Suprapubic skin (tissue), 4 donors: ENCODE measurements at regions not wholly inside any gene's neighbourhood (a gene's known extent, or its start where the extent isn't known, plus 50 kb on each side); places are given as distances from the start of the nearest gene placed in this dataset.

Experiments used
- DNase-seq, 2 donors: peaks; one replicate each; pipeline ENCODE4 v3.0.0-alpha.2; 2019; ENCODE audit warnings: low spot score in 2 of 2
- H3K27ac ChIP-seq: fragments of 200-600 bp; sonication (generic); one replicate; pipeline ENCODE4 v1.5.1; 2019
- H3K27me3 ChIP-seq: fragments of 200-600 bp; sonication (generic); one replicate; pipeline ENCODE4 v1.5.1; 2019
- H3K36me3 ChIP-seq: fragments of 200-600 bp; sonication (generic); one replicate; pipeline ENCODE4 v1.5.1; 2019
- H3K4me1 ChIP-seq: fragments of 200-600 bp; sonication (generic); one replicate; pipeline ENCODE4 v1.5.1; 2019
- H3K4me3 ChIP-seq: fragments of 200-600 bp; sonication (generic); one replicate; pipeline ENCODE4 v1.5.1; 2019; ENCODE audit warnings: mild to moderate bottlenecking
- H3K9me3 ChIP-seq: fragments of 200-600 bp; sonication (generic); one replicate; pipeline ENCODE4 v1.5.1; 2019
- EP300 ChIP-seq: sonication (generic); formaldehyde crosslinking; IDR thresholded peaks from one replicate; pipeline ENCODE4 v1.6.1; 2017; ENCODE audit warnings: antibody characterized with exemption
- POLR2A ChIP-seq, 2 donors: fragments of 450-650 bp; IDR thresholded peaks; one replicate each; pipeline ENCODE4 v1.6.1; 2017; ENCODE audit warnings: antibody characterized with exemption in 2 of 2, mild to moderate bottlenecking in 2 of 2, moderate library complexity in 2 of 2
- POLR2AphosphoS5 ChIP-seq, 3 donors: sonication (generic); formaldehyde crosslinking; IDR thresholded peaks; one replicate each; pipeline ENCODE4 v1.6.1; 2017; ENCODE audit warnings: antibody characterized with exemption in 3 of 3
- WGBS: methylation state at CpG from one replicate; pipeline ENCODE4 v1.1.5; 2018; 5-methylcytosine and 5-hydroxymethylcytosine counted together
- TF ChIP-seq, protein P1 (sequence below), 2 donors: fragments of 200-600 bp in 1 of 2; fragments of 450-650 bp in 1 of 2; sonication (generic) in 1 of 2; IDR thresholded peaks; one replicate each; pipeline ENCODE4 v1.5.1; 2016 to 2019; ENCODE audit warnings: antibody characterized with exemption in 2 of 2, mild to moderate bottlenecking in 1 of 2, moderate library complexity in 1 of 2

GRCh38 chr5:92332039-92332438 lies 948.9 kb upstream of the ARRDC3 start:
- H3K4me3 ChIP-seq, result no peak overlapping the region
- H3K9me3 ChIP-seq, result no peaks in the 10 kb centered on the region
- DNase-seq, result no peak
- H3K4me1 ChIP-seq, result no peaks in the 10 kb centered on the region
- no peak overlapping the region for H3K27ac ChIP-seq
- TF ChIP-seq POLR2A (IDR thresholded peaks at IDR 0.05) (no peak), EP300 (no peak), POLR2AphosphoS5 (IDR thresholded peaks at IDR 0.05) (no peak)
- TF ChIP-seq, protein P1, sequence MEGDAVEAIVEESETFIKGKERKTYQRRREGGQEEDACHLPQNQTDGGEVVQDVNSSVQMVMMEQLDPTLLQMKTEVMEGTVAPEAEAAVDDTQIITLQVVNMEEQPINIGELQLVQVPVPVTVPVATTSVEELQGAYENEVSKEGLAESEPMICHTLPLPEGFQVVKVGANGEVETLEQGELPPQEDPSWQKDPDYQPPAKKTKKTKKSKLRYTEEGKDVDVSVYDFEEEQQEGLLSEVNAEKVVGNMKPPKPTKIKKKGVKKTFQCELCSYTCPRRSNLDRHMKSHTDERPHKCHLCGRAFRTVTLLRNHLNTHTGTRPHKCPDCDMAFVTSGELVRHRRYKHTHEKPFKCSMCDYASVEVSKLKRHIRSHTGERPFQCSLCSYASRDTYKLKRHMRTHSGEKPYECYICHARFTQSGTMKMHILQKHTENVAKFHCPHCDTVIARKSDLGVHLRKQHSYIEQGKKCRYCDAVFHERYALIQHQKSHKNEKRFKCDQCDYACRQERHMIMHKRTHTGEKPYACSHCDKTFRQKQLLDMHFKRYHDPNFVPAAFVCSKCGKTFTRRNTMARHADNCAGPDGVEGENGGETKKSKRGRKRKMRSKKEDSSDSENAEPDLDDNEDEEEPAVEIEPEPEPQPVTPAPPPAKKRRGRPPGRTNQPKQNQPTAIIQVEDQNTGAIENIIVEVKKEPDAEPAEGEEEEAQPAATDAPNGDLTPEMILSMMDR (IDR thresholded peaks at IDR 0.05), result no peak
- H3K27me3 ChIP-seq, result no peaks in the 10 kb centered on the region
- 66% methylated on average over 2 of the region's 2 CpGs for WGBS
- no peaks in the 10 kb centered on the region for H3K36me3 ChIP-seq

DNA sequence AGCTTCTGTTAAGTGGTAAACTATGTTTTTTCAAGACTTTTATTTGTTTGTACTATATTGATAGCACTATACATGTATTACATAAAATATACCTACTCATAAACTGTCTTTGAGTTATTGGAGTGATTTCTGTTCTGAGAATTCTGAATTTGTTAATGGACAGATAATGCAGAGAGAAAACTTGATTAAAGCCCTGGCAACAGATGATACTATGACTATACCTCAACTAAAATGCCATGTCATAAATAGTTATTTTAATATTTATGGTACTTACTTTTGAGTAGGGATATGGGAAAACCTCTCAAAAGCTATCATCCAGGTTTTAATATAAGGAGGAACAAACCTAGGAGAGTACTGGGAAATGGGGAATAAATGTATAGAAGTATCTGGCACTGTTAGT lies 947.2 kb upstream of the ARRDC3 start:
- no peak overlapping the region for H3K27ac ChIP-seq
- H3K4me3 ChIP-seq, result no peak overlapping the region
- no peaks in the 10 kb centered on the region for H3K27me3 ChIP-seq
- DNase-seq, result no peak
- no peaks in the 10 kb centered on the region for H3K9me3 ChIP-seq
- TF ChIP-seq, protein P1 (IDR thresholded peaks at IDR 0.05), result no peak
- TF ChIP-seq EP300, result no peak
- TF ChIP-seq POLR2AphosphoS5 (IDR thresholded peaks at IDR 0.05), result no peak
- no peak for TF ChIP-seq POLR2A (IDR thresholded peaks at IDR 0.05)
- no peaks in the 10 kb centered on the region for H3K36me3 ChIP-seq
- H3K4me1 ChIP-seq, result no peaks in the 10 kb centered on the region

GRCh38 chr5:92329759-92330158 lies 946.6 kb upstream of the ARRDC3 start:
- DNase-seq, result no peak
- 91% methylated on average over 3 of the region's 3 CpGs for WGBS
- H3K4me1 ChIP-seq, result no peaks in the 10 kb centered on the region
- no peak overlapping the region for H3K4me3 ChIP-seq
- H3K9me3 ChIP-seq, result no peaks in the 10 kb centered on the region
- TF ChIP-seq EP300 (no peak), POLR2AphosphoS5 (IDR thresholded peaks at IDR 0.05) (no peak), POLR2A (IDR thresholded peaks at IDR 0.05) (no peak)
- TF ChIP-seq, protein P1 (IDR thresholded peaks at IDR 0.05), result no peak
- no peaks in the 10 kb centered on the region for H3K36me3 ChIP-seq
- no peak overlapping the region for H3K27ac ChIP-seq
- H3K27me3 ChIP-seq, result no peaks in the 10 kb centered on the region

GRCh38 chr5:92328584-92329259 lies 945.6 kb upstream of the ARRDC3 start:
- H3K27ac ChIP-seq, result no peak overlapping the region
- TF ChIP-seq, protein P1 (IDR thresholded peaks at IDR 0.05), result no peak
- TF ChIP-seq POLR2A (IDR thresholded peaks at IDR 0.05), result no peak
- TF ChIP-seq EP300, result no peak
- no peak for TF ChIP-seq POLR2AphosphoS5 (IDR thresholded peaks at IDR 0.05)
- WGBS, result 81% methylated on average over 4 of the region's 4 CpGs

GRCh38 chr5:92320446-92320845 lies 937.3 kb upstream of the ARRDC3 start:
- Histone ChIP-seq H3K36me3 (no peaks in the 10 kb centered on the region), H3K4me3 (no peak overlapping the region), H3K9me3 (no peaks in the 10 kb centered on the region), H3K4me1 (no peaks in the 10 kb centered on the region), H3K27ac (no peak overlapping the region), H3K27me3 (no peaks in the 10 kb centered on the region)
- TF ChIP-seq, protein P1 (IDR thresholded peaks at IDR 0.05), result no peak
- no peak for DNase-seq
- 91% methylated on average over 5 of the region's 5 CpGs for WGBS

More at GRCh38 chr5:92328584-92329259, 945.6 kb upstream of the ARRDC3 start:
- Histone ChIP-seq H3K4me3 (no peak overlapping the region), H3K9me3 (no peaks in the 10 kb centered on the region), H3K27me3 (no peaks in the 10 kb centered on the region), H3K36me3 (no peaks in the 10 kb centered on the region), H3K4me1 (no peaks in the 10 kb centered on the region)
- DNase-seq, result no peak
